GM23338 (cell line): ENCODE measurements at regions not wholly inside any gene's neighbourhood (a gene's known extent, or its start where the extent isn't known, plus 50 kb on each side); places are given as distances from the start of the nearest gene placed in this dataset.
A peak's percentile ranks its signal among the peaks of the same experiment; 100 is the strongest.

ENCODE experiments used
- ATAC-seq: fragments of 200-7000 bp; cut with Tn5 transposase; 3 replicates; pipeline ENCODE4 v1.9.1; 2020
- DNase-seq: peaks from one replicate; pipeline ENCODE4 v3.0.0-alpha.2; 2015; ENCODE audit warnings: low spot score
- H2AFZ ChIP-seq: fragments of 200-600 bp; sonication (generic); 2 replicates; pipeline ENCODE4 v1.8.0; 2016; ENCODE audit warnings: antibody characterized with exemption, mild to moderate bottlenecking, moderate library complexity
- H3F3A ChIP-seq: fragments of 200-600 bp; sonication (generic); replicated peaks from 2 replicates; pipeline ENCODE4 v1.8.0; 2017; ENCODE audit warnings: antibody characterized with exemption, mixed run types, low read depth
- H3K27ac ChIP-seq: fragments of 200-600 bp; sonication (generic); 2 replicates; pipeline ENCODE4 v1.6.1; 2016; ENCODE audit warnings: low read depth
- H3K27me3 ChIP-seq: fragments of 200-600 bp; sonication (generic); 2 replicates; pipeline ENCODE4 v1.8.0; 2016; ENCODE audit warnings: mild to moderate bottlenecking, mixed run types, moderate library complexity; ENCODE audit not compliant: insufficient read depth
- H3K36me3 ChIP-seq: fragments of 200-600 bp; sonication (generic); 2 replicates; pipeline ENCODE4 v1.8.0; 2016; ENCODE audit warnings: mild to moderate bottlenecking; ENCODE audit not compliant: insufficient read depth
- H3K4me1 ChIP-seq: fragments of 200-600 bp; sonication (generic); 2 replicates; pipeline ENCODE4 v1.8.0; 2016; ENCODE audit warnings: mild to moderate bottlenecking, moderate library complexity; ENCODE audit not compliant: insufficient read depth
- H3K4me2 ChIP-seq: fragments of 200-600 bp; sonication (generic); 2 replicates; pipeline ENCODE4 v1.7.1; 2017; ENCODE audit warnings: mixed run types
- H3K4me3 ChIP-seq: fragments of 200-600 bp; sonication (generic); 2 replicates; pipeline ENCODE4 v1.6.1; 2016; ENCODE audit warnings: mixed run types
- H3K79me2 ChIP-seq: fragments of 200-600 bp; sonication (generic); replicated peaks from 2 replicates; pipeline ENCODE4 v1.8.0; 2017; ENCODE audit warnings: mild to moderate bottlenecking; ENCODE audit not compliant: insufficient read depth
- H3K9me2 ChIP-seq: fragments of 200-600 bp; sonication (generic); 2 replicates; pipeline ENCODE4 v1.8.0; 2017; ENCODE audit not compliant: insufficient read depth
- H4K20me1 ChIP-seq: fragments of 200-600 bp; sonication (generic); replicated peaks from 2 replicates; pipeline ENCODE4 v1.8.0; 2017; ENCODE audit warnings: mild to moderate bottlenecking; ENCODE audit not compliant: insufficient read depth
- H3K27ac Mint-ChIP-seq: 2 replicates; pipeline ENCODE4 v1.8.0; 2020; ENCODE audit warnings: inconsistent platforms, mild to moderate bottlenecking, moderate library complexity, mixed read lengths
- H3K27me3 Mint-ChIP-seq: 3 replicates; pipeline ENCODE4 v1.8.0; 2022; ENCODE audit warnings: low read depth, mild to moderate bottlenecking, moderate library complexity, mixed read lengths, inconsistent platforms; ENCODE audit not compliant: insufficient read depth, poor library complexity
- H3K36me3 Mint-ChIP-seq: 3 replicates; pipeline ENCODE4 v1.8.0; 2021; ENCODE audit warnings: low read depth, mild to moderate bottlenecking, inconsistent platforms, moderate library complexity, mixed read lengths
- H3K4me1 Mint-ChIP-seq: 3 replicates; pipeline ENCODE4 v1.8.0; 2020; ENCODE audit warnings: mild to moderate bottlenecking, inconsistent platforms, mixed read lengths
- H3K4me3 Mint-ChIP-seq: 3 replicates; pipeline ENCODE4 v1.8.0; 2021; ENCODE audit warnings: moderate library complexity, mild to moderate bottlenecking, inconsistent platforms, mixed read lengths
- H3K9me3 Mint-ChIP-seq: 3 replicates; pipeline ENCODE4 v1.8.0; 2020; ENCODE audit warnings: moderate library complexity, mild to moderate bottlenecking, inconsistent platforms, mixed read lengths
- CREB1 ChIP-seq: fragments of 250-450 bp; sonication (Bioruptor Pico); IDR thresholded peaks from 2 replicates; pipeline ENCODE4 v1.5.0; 2020; ENCODE audit warnings: low read depth, mild to moderate bottlenecking, moderate library complexity
- EZH2 ChIP-seq: fragments of 200-600 bp; sonication (generic); IDR thresholded peaks from one replicate; pipeline ENCODE4 v1.8.0; 2017; ENCODE audit warnings: antibody characterized with exemption, mild to moderate bottlenecking, low read depth; ENCODE audit not compliant: unreplicated experiment
- NANOG ChIP-seq: IDR thresholded peaks from 2 replicates; pipeline ENCODE4 v1.6.1; 2016; ENCODE audit warnings: antibody characterized with exemption, borderline replicate concordance
- POLR2AphosphoS5 ChIP-seq: IDR thresholded peaks from 2 replicates; pipeline ENCODE4 v1.6.1; 2016; ENCODE audit warnings: antibody characterized with exemption, low read depth
- STAT1 ChIP-seq: IDR thresholded peaks from one replicate; pipeline ENCODE4 v1.6.1; 2016; ENCODE audit warnings: antibody characterized with exemption; ENCODE audit not compliant: unreplicated experiment
- ZNF114 ChIP-seq: fragments of 250-450 bp; sonication (Bioruptor Pico); IDR thresholded peaks from 2 replicates; pipeline ENCODE4 v1.5.0; 2020; ENCODE audit warnings: mild to moderate bottlenecking, moderate library complexity
- TF ChIP-seq, protein P1 (sequence below): IDR thresholded peaks from 2 replicates; pipeline ENCODE4 v1.6.1; 2016; ENCODE audit warnings: antibody characterized with exemption
- TF ChIP-seq, protein P2 (sequence below): fragments of 250-450 bp; sonication (Bioruptor Pico); IDR thresholded peaks from 2 replicates; pipeline ENCODE4 v1.5.0; 2020; ENCODE audit warnings: mild to moderate bottlenecking, moderate library complexity

DNA sequence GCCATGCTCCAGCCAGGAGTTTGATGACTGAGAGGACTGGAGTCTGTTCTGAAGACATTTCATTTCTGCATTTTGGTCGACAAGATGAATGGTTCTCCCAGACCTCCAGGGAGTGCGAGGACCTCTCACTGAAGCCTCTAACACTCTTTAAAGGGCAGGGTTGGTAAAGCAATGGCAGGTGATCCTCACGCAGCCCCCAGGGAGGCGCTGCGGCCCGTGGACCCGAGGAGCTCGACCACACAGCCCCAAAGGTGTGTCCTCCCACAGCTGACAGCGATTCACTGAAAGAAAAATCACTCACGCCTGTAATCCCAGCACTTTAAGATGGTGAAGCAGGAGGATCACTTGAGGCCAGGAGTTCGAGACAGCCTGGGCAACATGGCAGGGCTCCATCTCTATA lies 183.8 kb upstream of the SFSWAP start:
- DNase-seq (no peak), ATAC-seq (no peak)
- H3K4me3 ChIP-seq: no peak overlapping the region
- no peak overlapping the region for H3K4me3 Mint-ChIP-seq
- no peak overlapping the region for H3K27ac ChIP-seq
- 0 out of 2 replicates have a peak, but pooled peaks cover 5% of the 10 kb centered on the region for H3K9me2 ChIP-seq
- H3K27me3 Mint-ChIP-seq: no peaks in the 10 kb centered on the region
- no peaks in the 10 kb centered on the region for H3F3A ChIP-seq
- H3K4me1 Mint-ChIP-seq: no peaks in the 10 kb centered on the region
- H3K79me2 ChIP-seq: no peaks in the 10 kb centered on the region
- no peak overlapping the region for H3K27ac Mint-ChIP-seq
- H2AFZ ChIP-seq: no peak overlapping the region
- H3K9me3 Mint-ChIP-seq: no peaks in the 10 kb centered on the region
- TF ChIP-seq, protein P1, sequence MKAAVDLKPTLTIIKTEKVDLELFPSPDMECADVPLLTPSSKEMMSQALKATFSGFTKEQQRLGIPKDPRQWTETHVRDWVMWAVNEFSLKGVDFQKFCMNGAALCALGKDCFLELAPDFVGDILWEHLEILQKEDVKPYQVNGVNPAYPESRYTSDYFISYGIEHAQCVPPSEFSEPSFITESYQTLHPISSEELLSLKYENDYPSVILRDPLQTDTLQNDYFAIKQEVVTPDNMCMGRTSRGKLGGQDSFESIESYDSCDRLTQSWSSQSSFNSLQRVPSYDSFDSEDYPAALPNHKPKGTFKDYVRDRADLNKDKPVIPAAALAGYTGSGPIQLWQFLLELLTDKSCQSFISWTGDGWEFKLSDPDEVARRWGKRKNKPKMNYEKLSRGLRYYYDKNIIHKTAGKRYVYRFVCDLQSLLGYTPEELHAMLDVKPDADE: no peak
- TF ChIP-seq, protein P2, sequence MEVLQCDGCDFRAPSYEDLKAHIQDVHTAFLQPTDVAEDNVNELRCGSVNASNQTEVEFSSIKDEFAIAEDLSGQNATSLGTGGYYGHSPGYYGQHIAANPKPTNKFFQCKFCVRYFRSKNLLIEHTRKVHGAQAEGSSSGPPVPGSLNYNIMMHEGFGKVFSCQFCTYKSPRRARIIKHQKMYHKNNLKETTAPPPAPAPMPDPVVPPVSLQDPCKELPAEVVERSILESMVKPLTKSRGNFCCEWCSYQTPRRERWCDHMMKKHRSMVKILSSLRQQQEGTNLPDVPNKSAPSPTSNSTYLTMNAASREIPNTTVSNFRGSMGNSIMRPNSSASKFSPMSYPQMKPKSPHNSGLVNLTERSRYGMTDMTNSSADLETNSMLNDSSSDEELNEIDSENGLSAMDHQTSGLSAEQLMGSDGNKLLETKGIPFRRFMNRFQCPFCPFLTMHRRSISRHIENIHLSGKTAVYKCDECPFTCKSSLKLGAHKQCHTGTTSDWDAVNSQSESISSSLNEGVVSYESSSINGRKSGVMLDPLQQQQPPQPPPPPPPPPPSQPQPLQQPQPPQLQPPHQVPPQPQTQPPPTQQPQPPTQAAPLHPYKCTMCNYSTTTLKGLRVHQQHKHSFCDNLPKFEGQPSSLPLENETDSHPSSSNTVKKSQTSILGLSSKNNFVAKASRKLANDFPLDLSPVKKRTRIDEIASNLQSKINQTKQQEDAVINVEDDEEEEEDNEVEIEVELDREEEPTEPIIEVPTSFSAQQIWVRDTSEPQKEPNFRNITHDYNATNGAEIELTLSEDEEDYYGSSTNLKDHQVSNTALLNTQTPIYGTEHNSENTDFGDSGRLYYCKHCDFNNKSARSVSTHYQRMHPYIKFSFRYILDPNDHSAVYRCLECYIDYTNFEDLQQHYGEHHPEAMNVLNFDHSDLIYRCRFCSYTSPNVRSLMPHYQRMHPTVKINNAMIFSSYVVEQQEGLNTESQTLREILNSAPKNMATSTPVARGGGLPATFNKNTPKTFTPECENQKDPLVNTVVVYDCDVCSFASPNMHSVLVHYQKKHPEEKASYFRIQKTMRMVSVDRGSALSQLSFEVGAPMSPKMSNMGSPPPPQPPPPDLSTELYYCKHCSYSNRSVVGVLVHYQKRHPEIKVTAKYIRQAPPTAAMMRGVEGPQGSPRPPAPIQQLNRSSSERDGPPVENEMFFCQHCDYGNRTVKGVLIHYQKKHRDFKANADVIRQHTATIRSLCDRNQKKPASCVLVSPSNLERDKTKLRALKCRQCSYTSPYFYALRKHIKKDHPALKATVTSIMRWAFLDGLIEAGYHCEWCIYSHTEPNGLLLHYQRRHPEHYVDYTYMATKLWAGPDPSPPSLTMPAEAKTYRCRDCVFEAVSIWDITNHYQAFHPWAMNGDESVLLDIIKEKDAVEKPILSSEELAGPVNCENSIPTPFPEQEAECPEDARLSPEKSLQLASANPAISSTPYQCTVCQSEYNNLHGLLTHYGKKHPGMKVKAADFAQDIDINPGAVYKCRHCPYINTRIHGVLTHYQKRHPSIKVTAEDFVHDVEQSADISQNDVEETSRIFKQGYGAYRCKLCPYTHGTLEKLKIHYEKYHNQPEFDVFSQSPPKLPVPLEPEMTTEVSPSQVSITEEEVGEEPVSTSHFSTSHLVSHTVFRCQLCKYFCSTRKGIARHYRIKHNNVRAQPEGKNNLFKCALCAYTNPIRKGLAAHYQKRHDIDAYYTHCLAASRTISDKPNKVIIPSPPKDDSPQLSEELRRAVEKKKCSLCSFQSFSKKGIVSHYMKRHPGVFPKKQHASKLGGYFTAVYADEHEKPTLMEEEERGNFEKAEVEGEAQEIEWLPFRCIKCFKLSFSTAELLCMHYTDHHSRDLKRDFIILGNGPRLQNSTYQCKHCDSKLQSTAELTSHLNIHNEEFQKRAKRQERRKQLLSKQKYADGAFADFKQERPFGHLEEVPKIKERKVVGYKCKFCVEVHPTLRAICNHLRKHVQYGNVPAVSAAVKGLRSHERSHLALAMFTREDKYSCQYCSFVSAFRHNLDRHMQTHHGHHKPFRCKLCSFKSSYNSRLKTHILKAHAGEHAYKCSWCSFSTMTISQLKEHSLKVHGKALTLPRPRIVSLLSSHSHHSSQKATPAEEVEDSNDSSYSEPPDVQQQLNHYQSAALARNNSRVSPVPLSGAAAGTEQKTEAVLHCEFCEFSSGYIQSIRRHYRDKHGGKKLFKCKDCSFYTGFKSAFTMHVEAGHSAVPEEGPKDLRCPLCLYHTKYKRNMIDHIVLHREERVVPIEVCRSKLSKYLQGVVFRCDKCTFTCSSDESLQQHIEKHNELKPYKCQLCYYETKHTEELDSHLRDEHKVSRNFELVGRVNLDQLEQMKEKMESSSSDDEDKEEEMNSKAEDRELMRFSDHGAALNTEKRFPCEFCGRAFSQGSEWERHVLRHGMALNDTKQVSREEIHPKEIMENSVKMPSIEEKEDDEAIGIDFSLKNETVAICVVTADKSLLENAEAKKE (CRISPR knock-in tag): no peak
- no peak for TF ChIP-seq NANOG
- no peaks in the 10 kb centered on the region for H3K27me3 ChIP-seq
- no peaks in the 10 kb centered on the region for H4K20me1 ChIP-seq
- H3K4me2 ChIP-seq: no peak overlapping the region
- no peaks in the 10 kb centered on the region for H3K36me3 Mint-ChIP-seq
- no peaks in the 10 kb centered on the region for H3K36me3 ChIP-seq
- H3K4me1 ChIP-seq: no peaks in the 10 kb centered on the region

DNA sequence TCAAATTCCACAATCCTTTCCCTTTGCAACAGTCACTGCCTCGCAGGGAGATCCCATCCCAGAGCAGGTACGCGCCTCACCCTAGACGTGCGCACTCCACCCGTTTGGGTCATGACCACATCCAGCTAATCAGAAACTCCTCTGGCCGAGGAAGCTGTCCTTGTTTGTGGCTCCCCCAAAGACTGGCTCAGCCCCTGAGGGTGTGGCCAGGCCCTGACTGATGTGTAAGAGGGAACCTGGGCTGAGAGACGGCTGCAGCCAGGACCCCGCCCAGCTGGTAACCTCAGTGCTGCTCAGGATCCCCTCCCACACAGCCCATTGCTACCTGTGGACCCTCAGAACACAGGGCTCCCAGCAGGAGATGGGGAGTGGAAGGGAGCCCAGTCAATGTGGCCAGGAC lies 183.2 kb upstream of the SFSWAP start:
- no peaks in the 10 kb centered on the region for H3K4me1 Mint-ChIP-seq
- no peak for DNase-seq
- peak; percentile 45 for ATAC-seq
- no peak overlapping the region for H2AFZ ChIP-seq
- no peak overlapping the region for H3K4me3 ChIP-seq
- no peaks in the 10 kb centered on the region for H3F3A ChIP-seq
- H3K4me2 ChIP-seq: no peak overlapping the region
- H3K27ac Mint-ChIP-seq: no peak overlapping the region
- no peaks in the 10 kb centered on the region for H3K79me2 ChIP-seq
- H3K9me3 Mint-ChIP-seq: no peaks in the 10 kb centered on the region
- H3K4me3 Mint-ChIP-seq: no peak overlapping the region
- no peaks in the 10 kb centered on the region for H3K36me3 ChIP-seq
- no peaks in the 10 kb centered on the region for H3K27me3 Mint-ChIP-seq
- no peaks in the 10 kb centered on the region for H4K20me1 ChIP-seq
- no peaks in the 10 kb centered on the region for H3K36me3 Mint-ChIP-seq
- no peaks in the 10 kb centered on the region for H3K4me1 ChIP-seq
- H3K27me3 ChIP-seq: no peaks in the 10 kb centered on the region
- no peak overlapping the region for H3K27ac ChIP-seq
- 0 out of 2 replicates have a peak, but pooled peaks cover 5% of the 10 kb centered on the region for H3K9me2 ChIP-seq
- TF ChIP-seq POLR2AphosphoS5: no peak
- no peak for TF ChIP-seq STAT1
- TF ChIP-seq CREB1: no peak
- no peak for TF ChIP-seq ZNF114 (CRISPR knock-in tag)
- no peak for TF ChIP-seq EZH2
